NOMO-1 treated with DMSO at 0.1 percent for 48 hours (cell line): ENCODE measurements at regions not wholly inside any gene's neighbourhood (a gene's known extent, or its start where the extent isn't known, plus 50 kb on each side); places are given as distances from the start of the nearest gene placed in this dataset.

Experiments used
- DNase-seq: peaks from one replicate; lab custom pipeline; 2025; ENCODE audit not compliant: unreplicated experiment; lab: John Stamatoyannopoulos, UW

DNA sequence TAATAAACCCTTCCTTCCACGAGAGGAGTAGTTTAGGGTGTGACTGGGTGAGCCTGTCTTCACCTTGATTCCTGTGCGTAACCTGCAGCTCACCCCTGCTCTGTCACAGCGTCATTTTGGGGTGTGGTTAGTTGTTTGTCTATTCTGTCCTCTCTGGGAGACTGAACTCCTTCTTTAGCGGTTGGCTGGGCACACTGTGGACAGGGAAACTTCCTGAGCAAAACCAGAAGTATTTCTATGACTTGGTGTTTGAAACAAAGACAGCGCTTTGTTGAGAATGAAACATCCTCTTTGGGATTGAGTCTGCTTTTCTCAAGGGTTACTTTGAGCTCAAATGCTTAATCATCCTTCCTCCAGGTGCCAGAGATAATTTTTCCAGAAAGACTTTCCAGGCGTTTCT is 270.7 kb downstream of the HRH4 start:
- DNase-seq = no peak

DNA sequence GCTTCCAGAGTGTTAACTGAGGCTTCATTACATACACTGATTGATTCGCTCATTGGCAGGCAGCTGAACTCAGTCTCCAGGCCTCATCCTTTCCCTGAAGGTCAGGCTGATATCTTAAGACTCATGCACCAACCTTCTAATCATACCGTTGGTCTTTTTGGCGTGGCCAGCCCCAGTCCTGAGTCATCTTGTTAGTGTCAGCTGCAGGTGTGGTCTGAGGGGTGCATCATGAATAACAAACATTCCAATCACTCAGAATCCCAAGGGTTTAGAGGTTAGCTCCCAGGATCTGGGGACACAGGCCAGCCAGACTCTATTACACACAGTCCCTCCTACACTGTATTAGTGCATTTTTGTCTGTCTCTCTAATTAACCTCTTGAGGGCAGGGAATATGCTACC is 271.5 kb downstream of the HRH4 start:
- DNase-seq = no peak

DNA sequence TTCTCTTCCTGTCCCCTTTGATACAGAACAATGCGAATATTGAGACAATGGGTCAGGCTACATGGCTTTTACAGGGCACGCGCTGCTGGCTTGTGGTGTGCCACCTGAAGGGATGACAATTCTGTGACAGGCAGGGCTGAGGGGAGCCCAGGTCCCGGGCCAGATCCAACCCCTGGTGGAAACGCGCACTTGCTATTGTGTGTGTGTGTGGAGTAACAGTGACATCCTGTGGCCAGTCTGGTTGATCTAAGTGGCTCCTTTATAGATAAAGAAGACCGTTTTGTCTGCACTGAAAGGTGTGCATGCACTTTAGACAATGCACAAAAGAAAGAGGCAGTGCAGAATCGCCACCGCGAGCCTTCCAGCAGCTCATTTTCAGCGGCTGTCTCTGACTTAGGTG is 273.6 kb downstream of the HRH4 start:
- no peak for DNase-seq

DNA sequence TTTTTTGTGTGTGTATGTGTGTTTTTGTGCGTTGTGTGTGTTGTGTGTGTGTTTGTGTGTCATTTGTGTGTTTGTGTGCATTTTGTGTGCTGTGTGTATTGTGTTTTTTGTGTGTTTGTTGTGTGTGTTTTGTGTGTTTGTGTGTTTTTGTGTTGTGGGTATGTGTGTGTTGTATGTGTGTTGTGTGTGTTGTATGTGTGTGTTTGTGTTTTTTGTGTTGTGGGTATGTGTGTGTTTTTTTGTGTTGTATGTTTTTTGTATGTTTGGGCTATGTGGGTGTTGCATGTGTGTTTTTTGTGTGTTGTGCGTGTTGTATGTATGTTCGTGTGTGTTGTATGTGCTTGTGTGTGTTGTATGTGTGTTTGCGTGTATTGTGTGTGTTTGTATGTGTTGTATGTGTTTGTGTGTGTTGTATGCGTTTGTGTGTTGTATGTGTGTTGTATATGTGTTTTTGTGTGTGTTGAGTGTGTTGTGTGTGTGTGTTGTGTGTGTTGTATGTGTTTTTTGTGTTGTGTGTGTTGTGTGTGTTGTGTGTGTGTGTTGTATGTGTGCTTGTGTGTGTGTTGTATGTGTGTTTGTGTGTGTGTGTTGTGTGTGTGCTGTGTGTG is 275.3 kb downstream of the HRH4 start:
- no peak for DNase-seq

DNA sequence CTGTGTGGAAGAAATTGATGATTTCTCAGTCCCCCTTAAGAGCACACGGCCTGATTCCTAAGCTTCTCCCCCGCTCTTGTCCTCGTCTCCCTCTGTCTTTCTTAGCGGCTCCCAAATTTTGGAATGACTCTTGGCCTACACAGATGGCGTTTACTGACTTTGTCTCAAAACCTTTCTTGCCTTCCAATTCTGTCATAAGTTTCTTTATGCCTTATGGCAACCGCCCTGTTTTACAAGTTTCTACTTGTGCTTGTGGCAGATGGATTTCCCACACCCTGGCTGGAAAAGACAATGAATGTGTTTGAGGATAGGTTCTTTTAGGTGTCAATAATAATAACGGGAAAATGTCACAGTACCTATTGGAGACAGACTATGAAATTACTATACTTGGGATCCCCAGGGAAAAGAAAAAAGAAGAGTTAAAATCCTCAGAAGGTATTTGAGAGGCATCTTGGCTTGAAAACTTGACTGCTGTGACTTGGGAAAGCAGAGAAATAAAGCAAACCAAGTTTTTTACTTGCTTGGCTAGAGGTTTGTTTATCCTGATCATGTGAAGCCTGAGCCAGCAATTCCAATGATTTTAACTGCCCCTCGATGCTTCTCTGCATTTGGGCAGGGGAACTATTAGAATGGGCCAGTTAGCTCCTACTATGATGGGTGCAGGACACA is 276.4 kb downstream of the HRH4 start:
- DNase-seq = no peak

DNA sequence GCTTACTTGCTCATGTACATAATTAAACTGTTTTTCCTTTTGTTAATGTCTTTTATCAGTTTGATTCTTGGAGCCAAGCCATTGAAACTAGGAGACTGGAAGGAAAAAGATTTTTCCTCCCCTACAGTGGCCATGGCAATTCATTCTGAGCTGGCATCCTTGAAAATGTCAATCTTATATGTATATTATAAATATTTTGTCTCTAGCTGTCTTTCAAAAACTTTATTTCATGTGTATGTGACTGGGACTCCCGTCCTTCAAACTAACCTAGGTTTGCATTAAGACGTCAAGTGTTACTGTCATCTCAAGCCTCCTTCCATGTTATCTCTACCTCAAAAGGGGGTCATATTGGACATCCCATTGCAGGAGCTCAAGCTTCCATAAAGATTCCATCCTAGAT is 280.4 kb downstream of the HRH4 start:
- DNase-seq = no peak

DNA sequence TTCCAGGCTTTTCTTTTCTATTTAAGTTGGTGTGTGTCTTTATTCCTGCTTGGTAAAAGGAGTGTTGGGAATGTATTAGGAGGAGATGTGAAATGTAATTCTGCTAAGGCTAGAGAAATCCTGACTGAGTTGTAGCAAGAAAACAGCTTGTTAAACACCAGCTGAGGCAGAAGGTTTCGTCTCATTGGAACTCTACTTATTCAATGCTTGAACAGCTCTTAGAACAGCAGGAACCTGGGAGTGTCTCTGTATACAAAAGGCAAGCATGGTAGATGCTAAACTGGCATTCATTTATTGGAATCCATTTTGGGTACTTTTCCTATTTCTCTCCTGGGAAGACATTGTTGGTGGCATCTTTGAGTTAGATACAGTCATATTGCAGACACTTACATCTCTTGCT is 280.9 kb downstream of the HRH4 start:
- DNase-seq = no peak

DNA sequence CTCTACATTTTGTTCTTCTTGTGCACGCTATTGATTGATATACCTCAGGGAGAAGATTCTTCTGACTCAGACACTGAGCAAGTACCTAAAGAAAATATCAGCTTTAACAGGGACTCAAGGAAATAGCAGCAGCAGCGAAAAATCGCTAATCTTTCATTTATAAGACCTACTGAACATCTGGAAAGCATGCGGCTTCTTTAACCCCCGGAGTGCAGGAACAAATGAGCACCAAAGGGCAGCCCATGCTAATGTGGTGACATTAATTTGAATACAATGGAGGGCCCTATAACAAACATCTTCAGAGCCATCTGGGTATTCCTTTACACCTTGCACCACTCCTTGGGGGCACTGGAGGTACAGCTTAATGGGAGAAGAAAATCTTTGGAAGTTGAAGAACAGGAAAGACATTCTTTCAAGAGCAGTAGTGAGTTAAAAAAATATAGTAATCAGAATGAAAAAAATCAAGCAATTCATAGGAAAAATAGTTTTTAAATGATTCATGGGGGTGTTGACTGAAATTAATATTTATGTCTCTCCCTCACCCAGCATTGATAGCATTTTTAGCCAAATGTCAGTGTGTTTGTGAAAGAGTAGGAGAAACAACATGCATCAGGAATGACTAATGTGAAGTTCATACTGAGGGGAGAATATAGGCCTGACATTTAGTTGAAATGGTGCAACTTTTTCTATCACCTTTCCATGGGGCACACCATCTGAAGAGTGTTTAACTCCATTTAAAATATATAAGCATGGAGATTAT is 281.7 kb downstream of the HRH4 start:
- no peak for DNase-seq

DNA sequence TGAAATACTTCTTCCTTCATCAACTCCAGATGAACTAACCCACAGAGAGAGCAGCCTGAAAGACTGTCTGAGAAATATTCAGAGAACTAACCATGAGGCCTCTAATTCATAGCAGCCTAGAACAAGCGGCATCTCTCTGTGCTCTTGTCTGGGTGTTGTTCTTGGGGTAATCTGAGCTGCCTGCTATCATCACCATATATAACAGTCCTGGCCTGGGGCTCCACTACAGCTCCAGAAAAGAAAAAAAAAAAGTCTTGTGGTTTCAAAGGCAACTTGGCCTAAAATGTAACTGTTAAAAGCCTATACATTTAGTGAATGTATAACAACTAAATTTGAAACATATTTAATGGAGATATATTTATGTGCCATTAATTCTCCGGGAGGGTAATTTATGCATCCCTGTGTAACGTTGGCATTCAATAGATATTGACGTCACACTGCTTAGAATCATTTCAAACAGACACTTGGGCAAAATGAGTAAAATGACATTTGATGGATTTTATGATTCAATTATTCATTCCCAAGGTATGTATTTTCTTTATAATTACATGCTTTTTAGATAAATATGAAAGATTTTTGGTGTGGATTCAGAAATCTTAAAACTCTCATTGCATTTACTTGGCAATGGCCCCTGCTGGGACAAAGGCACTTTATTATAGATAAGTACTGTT is 294.3 kb downstream of the HRH4 start:
- DNase-seq = no peak

DNA sequence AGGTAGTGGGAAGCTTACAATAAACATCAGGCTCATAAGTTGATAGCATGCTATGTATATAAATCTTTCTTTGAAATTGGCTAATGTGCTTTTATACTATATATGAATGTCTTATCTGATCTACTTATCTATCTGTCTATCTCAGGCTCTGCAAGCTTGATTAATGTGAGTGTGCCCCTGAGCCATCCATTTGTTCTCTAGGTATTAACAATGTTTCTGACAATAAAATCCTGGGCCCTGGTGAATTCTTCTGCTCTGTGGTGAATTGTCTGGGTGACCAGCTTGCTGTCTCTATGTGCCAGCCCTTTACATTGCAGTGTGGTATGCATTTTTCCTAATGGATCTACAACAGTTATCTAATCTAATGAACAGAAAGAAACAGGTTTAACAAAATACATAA is 295.9 kb downstream of the HRH4 start:
- DNase-seq = no peak

DNA sequence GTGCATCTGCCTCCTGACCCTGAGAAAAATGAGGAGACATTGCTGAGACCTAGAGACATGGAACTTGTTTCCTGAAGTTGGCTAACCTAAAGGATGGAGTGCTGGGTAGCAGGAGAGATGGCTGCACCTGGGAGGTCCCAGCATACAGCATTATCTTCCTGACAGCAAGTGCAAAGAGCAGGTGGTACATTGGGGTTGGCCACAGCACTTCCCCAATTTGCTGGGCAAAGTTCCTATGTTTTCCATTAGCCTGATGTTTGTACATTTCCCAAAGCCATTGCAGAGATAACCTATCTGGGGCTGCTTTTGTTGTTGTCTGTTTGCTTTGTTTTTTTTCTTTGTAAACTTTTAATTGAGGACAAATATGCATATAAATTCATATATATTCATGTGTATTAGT is 296.7 kb downstream of the HRH4 start:
- DNase-seq = no peak

DNA sequence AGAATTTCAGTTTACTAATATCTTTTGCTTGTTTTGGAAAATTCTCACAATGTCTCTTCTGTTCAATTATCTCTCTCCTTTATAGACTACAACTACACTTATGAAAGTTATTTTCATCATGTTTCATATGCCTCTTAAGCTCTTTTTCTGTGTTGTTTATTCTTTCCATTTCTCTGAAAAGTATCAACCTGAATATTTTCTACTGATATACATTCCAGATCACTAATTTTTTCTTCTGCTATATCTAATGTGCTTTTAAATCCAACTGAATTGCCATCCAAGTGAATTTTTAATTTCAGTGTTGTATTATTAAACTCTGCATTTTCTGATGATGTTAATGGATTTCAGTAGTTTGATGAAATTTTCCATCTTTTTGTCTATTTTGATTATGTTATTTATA is 301.3 kb downstream of the HRH4 start:
- no peak for DNase-seq

DNA sequence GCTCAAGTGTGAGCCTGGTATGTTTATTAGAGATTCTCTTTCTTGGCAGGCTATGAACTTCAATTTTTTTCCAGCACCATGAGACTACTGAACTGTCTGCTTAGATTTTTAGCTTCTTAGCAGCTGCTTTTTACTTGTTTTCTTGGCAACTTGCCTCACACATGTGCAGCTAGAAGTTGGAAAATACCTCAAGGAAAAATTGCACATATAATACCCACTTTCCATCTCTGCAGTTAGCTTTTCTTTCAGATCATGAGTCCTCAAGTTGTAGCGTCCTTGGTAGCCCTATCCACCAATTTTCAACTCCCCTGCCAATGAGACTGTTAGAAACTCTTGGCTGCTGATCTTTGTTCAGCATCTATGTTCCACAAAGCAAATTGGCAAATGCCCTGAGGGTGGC is 302.1 kb downstream of the HRH4 start:
- no peak for DNase-seq

DNA sequence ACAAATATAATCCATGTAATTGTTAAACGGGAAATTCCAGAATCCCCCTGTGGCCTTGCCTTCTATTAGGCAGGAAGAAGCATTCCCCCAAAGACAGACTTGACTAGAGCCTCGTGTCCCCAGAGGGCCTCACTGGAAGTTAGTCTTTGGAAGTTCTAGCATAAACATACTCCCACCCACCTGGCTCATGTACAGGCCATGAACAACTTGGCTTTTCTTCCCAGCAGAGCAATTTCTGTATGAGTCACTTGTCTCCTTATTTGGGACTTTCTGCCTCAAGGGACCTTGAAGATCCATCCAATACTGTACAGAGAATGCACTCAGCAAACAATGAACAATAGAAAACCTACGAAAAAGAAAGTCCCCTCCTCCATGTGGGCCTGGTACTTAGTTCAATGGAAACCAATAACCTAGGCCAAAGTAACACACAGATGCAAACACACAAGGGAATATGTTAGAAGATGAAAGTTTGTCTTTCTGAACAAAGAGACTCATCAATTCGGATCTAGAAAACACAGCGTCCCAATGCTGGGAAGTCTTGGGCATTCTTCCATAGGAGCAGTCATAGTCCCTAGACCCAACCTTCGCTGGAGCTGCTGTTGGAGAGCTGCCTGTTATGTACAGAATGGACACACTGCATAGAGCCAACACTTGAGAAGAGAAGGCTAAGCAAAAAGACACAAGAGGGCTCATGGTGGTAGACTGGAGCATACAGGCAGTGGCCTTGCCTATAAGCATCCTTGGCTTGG is 303.5 kb downstream of the HRH4 start:
- DNase-seq = no peak

DNA sequence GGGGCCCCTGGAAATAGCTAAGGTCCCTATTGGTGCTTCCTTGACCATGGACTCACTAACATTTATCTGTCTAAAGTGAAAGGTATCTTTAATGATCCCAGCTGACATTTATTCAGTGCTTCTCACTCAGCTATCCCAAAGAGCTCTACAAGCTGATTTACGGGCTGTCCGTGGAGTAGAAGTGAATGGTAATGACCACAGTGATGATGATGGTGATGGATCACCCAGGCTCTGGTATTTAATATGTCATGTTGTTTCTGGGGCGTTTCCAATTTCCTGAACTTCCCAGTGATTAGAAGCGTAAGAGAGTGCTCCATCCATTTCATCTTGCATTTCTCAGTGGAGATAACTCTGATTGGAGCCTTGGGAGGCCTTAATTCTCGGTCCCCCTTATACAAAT is 304.3 kb downstream of the HRH4 start:
- DNase-seq = no peak

DNA sequence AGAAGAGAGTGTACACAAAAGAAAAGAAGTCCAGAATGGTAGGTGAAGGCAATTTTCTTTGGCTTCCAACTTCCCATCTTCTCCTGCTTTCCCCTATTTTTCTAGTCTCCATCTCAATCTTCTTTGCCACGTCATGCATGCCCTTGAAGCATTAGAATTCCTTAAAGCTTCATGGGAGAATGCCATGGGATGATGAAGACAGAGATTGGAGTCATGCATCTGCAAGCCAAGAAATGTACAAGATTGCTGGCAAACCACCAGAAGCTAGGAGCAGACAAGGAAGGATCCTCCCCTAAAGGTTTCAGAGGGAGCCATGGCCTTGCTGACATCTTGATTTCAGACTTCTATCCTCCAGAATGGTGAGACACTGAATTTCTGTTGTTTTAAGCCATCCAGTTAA is 305.9 kb downstream of the HRH4 start:
- no peak for DNase-seq

DNA sequence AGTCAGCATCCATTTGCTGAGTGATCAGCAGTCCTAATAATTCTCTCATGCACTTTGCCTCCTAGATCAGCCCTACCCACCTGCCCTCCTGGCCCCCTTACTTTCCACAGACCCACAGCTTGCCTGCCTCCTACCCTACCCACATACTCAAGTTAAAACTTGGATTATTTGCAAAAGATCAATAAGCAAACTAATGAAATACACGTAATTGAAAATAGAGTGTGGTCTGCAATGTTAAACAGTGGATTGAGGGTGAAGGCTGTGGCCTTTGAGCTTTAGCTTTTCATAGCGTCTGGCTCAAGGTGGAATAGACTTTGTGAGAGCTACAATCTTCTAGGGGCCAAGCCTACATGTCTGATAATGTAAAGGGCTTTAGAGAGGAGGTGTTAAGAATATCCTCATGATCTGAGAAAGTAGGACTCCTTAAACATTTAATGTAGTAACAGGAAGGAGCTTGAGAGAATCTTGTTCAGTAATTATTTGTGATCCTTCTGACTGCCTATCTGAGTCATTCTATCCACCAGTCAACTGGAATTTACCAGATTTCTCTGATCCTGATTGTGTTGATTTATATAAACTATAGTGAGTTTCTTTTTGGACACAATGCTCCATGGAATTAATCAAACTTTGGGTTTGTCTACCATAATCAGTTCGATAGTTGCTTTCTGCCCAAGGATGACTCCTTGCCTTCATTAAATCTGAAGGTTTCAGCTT is 310.0 kb downstream of the HRH4 start:
- no peak for DNase-seq

DNA sequence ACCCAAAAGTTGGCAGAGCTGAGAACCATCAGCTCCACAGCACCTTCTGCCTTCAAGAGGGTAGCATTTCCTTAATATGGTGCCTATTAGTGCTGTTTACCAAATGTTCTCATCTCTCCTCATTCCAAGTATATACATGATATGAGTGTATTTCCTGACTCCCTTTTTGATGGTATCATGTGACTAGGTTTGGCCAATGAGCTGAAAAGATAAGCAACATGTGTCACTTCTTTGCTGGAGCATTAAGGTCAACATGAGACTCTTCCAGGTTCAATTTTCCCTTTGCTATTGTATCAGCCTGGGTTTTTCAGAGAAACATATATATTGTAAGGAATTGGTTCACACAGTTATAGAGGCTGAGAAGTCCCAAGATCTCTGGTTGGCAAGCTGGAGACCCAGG is 310.9 kb downstream of the HRH4 start:
- DNase-seq = no peak

DNA sequence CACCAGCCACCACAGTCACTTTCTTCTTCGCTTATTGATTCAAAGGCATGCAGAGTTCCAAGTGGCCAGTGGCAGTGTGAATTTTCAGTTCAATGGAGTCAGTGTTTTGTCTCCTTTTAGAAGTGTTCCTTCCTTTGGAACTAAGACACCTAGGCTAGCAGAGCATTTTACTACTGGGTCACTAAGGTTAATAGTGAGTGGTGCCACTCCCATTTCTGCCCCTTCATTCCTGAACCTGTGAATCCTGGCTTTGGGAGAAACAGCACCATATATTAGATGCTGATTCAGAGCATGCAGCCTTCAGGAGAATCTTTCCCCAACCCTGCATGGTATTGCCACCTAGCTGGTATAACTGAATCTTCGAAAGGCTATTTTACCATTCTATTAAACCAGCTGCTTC is 312.7 kb downstream of the HRH4 start:
- DNase-seq = no peak

DNA sequence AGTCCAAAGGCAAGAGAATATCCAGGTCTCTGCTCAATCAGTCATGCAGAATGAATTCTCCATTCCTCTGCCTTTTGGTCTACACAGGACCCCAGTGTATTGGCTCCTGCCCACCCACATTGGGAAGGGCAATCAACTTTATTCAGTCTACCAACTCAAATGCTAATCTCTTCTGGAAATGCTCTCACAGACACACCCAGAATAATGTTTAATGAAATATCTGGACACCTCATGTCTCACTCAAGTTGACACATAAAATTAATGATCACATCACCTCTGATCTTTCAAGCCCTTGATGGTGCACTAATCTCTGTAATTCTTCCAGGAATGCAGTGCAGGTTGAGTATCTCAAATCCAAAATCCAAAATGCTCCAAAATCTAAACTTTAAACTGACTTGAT is 315.6 kb downstream of the HRH4 start:
- DNase-seq = no peak
